ENCODE measurements at regions not wholly inside any gene's neighbourhood (a gene's known extent, or its start where the extent isn't known, plus 50 kb on each side); places are given as distances from the start of the nearest gene placed in this dataset.

GRCh38 chr9:91025856-91026255, 224.2 kb downstream of the SYK start:
- no peak for DNase-seq

GRCh38 chr9:91026266-91026665, 224.6 kb downstream of the SYK start:
- DNase-seq, result no peak

- no peak for DNase-seq
These were observed 225.4 kb downstream of the SYK start for GRCh38 chr9:91027005-91027404.

- DNase-seq, result no peak
These were observed 226.7 kb downstream of the SYK start for GRCh38 chr9:91028166-91028827.

- DNase-seq, result no peak
These were observed 228.2 kb downstream of the SYK start for GRCh38 chr9:91029650-91030361.

- DNase-seq, result no peak
These were observed 230.5 kb downstream of the SYK start for GRCh38 chr9:91032121-91032531.

- DNase-seq, result no peak
These were observed 231.7 kb downstream of the SYK start for GRCh38 chr9:91033270-91033669.

GRCh38 chr9:91033797-91034196, 232.2 kb downstream of the SYK start:
- DNase-seq, result peak; percentile 87

- DNase-seq, result no peak
These were observed 232.9 kb downstream of the SYK start for GRCh38 chr9:91034521-91034920.

- no peak for DNase-seq
These were observed 233.6 kb downstream of the SYK start for GRCh38 chr9:91034976-91035824.

GRCh38 chr9:91035825-91036208, 234.2 kb downstream of the SYK start:
- no peak for DNase-seq

GRCh38 chr9:91036356-91036755, 234.7 kb downstream of the SYK start:
- DNase-seq, result no peak

- DNase-seq, result peak; percentile 83
These were observed 235.3 kb downstream of the SYK start for GRCh38 chr9:91036826-91037510.

GRCh38 chr9:91037511-91038482, 236.2 kb downstream of the SYK start:
- peak; percentile 48 for DNase-seq

GRCh38 chr9:91038483-91039124, 237.0 kb downstream of the SYK start:
- no peak for DNase-seq

GRCh38 chr9:91039125-91039834, 237.7 kb downstream of the SYK start:
- no peak for DNase-seq

GRCh38 chr9:91039835-91040140, 238.2 kb downstream of the SYK start:
- DNase-seq, result no peak

GRCh38 chr9:91040371-91041215, 239.0 kb downstream of the SYK start:
- peak; percentile 61 for DNase-seq

GRCh38 chr9:91042024-91042423, 240.4 kb downstream of the SYK start:
- DNase-seq, result no peak

- DNase-seq, result no peak
These were observed 240.9 kb downstream of the SYK start for GRCh38 chr9:91042541-91042940.
